ENCODE measurements at regions not wholly inside any gene's neighbourhood (a gene's known extent, or its start where the extent isn't known, plus 50 kb on each side); places are given as distances from the start of the nearest gene placed in this dataset.

DNA sequence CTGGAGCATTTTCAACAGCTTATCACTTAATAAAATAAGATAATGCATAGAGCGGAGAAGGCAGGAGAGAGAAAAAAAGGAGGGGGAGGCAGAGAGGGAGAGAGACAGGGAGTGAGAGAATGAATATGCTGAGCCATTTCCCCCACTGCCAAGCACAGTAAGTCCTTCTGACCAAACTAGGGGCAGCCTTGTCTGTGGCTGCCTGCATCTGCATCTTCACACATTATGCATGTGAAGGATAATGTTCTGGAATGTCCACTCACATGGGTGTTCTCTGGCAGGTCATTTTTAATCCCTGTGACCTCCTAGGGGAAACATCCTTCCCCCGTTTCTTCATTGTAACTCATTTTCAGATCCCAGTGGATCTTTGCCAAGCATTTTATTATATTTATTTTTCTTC, 269.3 kb downstream of the FOXA2 start:
- no peak for DNase-seq (ENCODE audit: low spot score)

DNA sequence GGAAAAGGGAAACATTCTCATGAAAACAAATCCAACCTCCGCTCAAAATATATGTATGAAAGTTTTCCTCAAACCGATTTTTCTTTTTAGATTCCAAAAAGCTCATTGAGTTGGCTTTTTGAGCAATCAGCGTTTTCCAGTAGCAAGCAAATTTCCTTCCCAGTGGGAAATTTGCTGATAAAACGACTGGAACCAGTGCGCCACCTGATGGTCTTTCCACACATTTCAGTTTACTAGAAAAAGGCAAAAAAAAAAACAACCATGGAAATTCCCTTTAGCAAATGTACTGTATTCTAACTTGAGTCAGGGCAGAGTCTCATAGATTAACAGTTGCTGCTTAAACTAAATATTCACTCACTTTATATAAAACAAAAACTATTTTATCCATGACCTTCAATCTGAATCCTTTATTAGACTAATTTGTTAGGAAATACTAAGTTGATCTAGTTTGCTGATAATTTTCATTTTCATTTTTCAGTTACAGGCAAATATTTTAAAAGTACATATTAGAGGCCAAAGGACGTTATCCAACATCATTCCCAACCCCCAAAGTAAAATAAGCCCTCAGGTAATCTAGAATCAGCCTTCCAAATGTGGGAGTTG, 271.5 kb downstream of the FOXA2 start:
- DNase-seq (ENCODE audit: low spot score) = no peak

DNA sequence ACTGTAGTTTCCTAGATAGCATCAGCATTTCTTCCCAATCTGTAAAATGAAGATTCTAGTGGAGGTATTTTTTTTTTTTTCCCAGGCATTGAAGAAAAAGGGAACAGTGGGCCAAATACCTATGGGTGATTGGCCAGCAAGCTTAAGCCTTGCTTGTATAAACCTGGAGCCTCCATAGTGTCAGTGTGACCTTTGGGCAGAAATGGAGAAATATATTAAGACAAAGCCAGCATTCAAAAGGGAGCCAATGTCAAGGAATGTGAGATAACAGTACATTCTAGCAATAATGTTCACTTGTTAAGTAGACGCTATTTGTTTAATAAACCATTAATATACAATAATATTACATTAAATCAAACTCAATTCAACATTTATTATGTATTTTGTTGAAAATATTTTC, 275.4 kb downstream of the FOXA2 start:
- DNase-seq (ENCODE audit: low spot score) = no peak

DNA sequence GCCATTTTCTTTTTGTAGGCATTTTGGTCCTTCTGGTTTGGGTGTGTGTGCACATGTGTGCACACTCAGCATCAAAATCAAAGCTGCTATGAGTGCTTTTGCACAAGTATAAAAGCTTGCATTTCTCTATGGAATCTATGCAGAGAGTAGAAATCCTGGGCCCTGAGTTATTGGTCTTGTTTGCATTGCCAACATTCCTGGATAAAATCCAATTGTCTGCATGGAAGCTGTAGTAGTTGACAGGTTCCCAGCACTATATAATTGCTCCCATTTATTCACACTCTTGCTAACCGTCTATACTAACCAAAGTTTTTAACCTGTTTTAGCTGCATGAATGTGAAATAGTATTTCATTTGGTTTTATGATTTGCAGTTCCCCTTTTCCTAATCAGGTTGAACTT, 277.0 kb downstream of the FOXA2 start:
- DNase-seq (ENCODE audit: low spot score) = no peak

DNA sequence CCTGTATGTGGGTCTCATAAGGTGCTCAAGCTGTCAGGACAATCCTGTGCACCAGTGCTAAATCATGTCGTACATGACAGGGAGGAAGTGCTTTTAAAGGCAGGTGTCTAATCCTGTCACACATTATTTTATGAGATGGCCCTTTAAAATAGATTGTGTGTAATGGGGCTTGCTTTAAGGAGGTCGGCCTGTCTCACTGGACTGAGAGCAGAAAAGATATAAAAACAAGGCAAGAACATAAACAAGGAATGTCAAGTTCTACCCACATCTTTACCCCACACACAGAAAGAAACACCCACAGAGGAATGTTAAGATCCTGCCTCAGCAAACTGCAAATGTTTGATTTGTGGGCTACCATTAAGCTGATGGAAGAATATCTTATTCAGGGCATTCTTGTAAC, 279.0 kb downstream of the FOXA2 start:
- DNase-seq (ENCODE audit: low spot score) = no peak

DNA sequence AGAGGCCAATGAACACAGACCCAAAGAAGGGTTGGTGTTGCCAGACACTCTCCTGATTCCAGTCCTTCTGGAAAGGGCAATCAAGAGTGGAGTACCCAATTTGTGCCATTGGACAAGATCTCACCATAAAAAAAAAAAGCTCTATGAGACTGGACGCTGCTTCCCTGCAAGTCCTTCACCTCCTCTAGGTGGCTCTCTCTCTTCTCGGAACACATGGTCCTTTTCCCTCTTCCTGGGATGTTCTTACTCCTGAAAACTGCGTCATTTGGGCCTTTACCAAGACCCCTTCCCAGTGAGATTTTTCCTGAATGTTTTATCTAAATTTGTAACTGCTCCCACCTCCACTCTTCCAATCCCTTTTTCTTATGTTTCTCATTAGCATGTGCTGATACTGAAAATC, 280.8 kb downstream of the FOXA2 start:
- no peak for DNase-seq (ENCODE audit: low spot score)

DNA sequence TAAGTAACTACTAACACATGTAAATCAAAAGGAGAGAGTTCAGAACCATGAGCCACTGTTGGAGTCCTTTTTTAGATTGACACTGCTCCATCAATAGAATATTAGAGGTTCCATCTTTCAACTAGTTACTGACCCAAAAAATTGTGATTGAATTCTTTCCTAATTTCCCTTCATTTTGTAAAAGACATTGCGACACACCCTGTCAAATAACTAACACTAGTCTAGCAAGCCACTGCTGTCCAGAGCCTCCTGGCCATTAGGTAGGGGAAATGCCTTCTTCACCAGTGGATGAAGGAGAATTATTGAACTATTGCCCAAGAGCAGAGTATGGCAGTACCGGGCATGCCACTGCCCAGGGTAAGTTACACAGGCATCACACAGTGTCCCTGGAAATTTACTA, 282.3 kb downstream of the FOXA2 start:
- DNase-seq (ENCODE audit: low spot score) = no peak

DNA sequence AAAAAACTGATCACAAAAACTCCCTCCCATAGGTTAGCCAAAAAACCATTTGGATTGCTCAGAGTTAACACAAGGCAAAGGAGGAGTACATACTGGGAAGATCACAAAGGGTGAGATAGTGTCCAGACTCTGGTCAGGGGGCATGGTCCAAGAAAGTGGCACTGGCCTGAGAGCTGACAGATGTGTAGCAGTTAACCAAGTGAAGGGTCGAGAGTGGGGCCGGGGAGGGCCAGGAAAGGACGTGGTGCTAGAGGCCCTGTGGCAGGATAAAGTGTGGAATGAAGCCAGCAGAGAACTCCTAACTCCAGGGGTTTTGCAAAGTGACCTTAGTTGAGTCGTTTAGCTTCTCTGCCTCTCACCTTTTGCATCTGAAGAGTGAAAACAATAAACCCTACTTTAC, 290.5 kb downstream of the FOXA2 start:
- DNase-seq (ENCODE audit: low spot score) = no peak

DNA sequence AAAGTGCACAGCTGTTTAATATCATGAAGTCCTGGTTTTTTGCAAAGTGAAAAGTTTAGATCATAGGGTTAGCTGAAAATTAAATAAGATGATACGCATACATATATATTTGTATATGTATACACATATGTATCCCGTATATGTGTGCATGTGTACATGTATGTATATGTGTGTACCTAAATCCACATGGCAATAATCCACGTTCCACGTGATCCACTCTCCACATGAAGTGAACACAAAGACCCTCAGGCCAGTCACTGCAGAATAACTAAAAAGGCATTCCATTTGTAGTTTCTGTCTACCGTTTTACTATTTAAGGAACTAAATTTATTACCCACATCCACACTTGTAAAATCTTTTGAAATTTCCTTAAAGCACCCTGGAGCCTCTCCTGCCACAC, 294.9 kb downstream of the FOXA2 start:
- DNase-seq (ENCODE audit: low spot score) = no peak

DNA sequence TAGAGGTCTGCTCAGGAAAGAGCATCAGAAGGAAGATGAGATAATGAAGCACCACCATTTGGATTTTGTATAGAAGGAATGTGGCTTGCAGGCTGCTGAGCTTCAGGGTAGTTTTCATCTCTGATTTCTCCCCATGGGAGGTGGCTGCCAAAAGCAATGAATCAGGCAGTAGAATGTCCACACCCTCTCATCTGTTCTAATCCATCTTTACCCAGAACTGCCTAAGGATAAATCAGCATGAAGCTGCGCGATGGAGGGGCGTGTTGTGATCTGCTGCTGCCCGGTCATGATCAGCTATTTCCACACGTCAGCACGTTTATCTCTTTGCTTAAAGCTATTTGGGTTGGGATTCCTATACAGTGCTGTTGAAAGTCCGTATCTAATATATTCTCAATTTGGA, 295.4 kb downstream of the FOXA2 start:
- DNase-seq (ENCODE audit: low spot score) = no peak

DNA sequence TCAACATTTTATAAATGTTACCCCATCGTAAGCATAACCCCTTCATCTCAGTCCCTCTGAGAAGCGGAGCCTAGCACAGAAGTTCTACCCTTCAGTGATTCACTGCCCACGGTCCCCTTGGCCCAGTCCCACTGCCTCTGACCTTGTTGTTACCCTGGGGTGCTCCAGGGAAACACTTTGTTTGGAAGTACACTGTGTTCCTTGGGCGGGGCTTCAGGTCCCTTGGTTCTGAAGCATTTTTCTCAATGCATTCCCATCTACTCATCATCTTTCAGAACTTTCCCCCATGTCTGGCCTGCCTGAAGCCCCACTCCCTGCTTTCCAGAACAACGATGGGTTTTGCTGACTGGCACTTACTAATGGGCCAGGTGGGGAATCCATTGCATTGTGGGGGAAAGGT, 296.2 kb downstream of the FOXA2 start:
- no peak for DNase-seq (ENCODE audit: low spot score)

DNA sequence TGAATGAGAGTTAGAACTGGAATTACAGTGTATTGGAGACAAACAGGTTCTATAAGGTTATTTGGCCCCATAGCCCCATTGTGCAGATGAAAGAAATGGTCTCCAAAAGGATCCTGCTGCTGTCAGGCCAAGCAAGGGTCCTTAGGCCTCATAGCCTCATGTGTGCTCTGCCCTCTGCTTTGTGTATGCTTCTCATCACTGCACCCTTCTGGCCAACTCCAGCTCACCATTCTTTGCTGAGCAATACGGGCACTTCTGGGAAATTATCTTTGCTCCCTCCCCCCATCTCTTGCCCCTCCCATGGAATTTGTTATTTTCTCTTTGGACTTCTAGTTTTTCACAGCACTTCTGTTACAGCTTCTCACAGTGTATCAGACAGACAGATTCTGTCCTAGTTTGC, 298.8 kb downstream of the FOXA2 start:
- no peak for DNase-seq (ENCODE audit: low spot score)

DNA sequence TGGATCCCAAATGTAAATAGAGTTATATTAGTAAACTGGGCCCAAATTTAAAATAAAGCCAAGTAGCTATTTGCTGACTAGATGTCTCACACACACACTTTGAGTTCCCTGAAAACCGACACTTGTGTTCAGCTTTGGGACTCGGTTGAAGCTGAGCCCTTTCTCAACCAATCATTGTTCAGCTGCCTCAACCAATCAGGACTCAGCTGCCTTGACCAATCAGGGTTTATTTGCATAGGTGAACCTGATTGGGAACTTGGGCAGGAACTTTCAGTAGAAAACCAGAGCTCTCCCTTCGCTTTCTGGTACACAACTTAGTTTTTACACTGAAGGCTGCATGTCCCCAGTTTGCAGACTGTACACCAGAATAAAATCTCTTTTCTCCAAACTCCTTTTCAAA, 301.7 kb downstream of the FOXA2 start:
- no peak for DNase-seq (ENCODE audit: low spot score)

DNA sequence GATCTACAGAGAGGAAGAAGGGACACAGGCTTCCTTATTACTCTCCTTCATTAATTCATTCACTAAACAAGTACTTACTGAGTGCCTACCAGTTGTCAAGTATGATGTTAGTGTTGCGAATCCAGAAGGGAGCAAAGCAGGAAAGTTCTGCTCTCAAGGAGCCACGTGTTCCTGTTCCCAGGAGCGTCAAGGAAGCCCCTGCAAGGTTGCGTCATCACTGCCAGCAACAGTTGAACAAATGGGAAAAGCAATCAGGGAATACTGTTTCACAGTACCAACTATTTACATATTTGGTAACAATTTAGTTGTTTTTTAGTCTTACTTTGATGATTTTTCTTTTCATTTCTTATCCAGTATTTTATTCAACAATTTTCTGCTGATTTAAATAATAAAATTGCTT, 310.0 kb downstream of the FOXA2 start:
- DNase-seq (ENCODE audit: low spot score) = no peak

DNA sequence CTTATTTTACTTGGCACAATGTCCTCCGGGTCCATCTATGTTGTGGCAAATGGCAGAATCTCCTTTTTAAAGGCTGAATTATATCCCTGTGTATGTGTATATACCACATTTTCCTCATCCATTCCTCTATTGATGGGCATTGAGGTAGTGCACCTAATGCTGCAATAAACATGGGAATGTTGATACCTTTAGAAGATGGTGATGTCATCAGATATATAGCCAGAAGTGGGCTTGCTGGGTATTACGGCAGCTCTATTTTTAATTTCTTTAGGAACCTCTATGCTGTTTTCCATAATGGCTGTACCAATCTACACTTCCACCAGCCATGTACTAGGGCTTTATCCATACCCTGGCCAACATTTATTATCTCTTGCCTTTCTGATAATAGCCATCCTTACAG, 315.7 kb downstream of the FOXA2 start:
- no peak for DNase-seq (ENCODE audit: low spot score)

DNA sequence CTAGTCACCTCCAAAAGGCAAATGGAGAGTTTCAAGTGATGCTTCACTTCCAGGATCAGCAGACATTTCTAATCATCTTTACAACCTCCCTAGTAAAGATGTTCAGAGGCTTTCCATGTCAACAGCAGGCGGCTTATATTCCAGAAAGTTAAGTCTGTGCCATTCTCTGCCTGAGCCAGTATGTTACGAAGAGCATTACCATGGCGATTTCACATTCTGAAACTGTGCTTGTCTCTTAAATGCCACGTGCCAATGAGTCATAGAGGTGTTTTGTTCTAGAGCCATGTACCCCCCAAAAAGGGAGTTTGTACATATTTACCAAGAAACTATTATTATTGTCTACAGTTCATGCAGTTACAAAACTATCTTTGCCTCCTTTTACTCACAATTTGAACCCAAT, 319.5 kb downstream of the FOXA2 start:
- DNase-seq (ENCODE audit: low spot score) = no peak

DNA sequence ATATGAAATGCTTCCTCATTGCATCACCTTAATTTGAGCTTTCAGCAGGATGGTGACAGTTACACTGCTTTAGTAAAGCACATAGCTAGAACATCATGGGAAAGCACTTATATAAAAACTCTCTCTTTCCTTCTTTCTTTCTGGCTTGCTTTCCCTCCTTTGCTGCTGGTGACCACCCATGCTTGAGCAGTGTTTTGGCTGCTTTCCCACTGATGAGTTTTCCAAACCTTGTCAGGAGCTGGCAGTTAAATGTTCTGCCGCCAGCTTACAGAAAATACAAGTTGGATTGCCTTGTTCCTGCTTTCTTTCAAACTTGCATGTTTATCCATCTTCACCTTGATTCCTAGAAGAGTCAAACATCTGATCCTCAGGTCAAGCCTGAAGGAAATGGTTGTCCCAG, 323.9 kb downstream of the FOXA2 start:
- no peak for DNase-seq (ENCODE audit: low spot score)

DNA sequence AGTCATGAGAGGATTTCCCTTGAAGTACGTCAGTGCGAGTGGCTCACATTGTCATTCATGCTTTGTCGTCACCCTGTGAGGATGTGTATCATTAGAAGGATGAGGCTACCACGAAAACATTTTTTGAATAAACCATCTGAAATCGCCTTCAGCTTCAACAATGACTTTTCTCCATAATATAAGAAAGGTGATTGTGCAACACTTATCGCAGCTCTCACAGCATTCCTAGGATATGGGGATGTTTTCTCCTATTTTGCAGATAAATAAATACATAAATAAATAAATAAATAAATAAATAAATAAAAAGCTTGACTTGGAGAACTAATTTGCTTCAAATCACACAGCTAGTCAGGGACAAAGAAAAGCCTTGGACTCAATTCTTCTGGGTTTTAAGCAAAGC, 326.5 kb downstream of the FOXA2 start:
- no peak for DNase-seq (ENCODE audit: low spot score)

DNA sequence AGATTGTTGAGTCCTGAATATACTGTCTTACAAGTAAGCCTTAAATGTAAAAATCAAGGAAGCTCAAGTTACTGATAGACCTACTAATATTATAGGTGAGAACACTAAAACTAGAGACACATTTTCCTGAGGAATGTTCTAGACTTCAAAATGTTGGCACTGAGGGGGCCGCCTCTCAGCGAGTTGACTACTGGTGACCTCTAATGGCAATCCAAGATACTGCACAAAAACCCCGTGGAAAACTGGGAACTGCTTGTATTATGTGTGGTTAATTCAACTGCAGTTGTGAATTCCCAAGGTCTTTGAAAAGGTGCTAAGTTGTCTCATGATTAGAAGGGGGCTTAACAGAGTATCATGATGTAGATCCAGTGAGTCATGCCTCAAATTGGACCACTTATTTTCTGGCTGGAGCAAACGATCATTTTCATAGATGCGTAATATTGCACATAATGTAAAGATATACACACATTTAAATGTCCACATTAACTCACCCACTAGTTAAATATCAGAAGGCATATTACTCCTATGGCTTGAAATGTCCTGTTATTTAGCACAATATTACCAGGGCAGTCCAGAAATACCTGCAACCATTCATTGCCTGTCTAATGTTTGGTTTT, 336.2 kb downstream of the FOXA2 start:
- DNase-seq (ENCODE audit: low spot score) = no peak

DNA sequence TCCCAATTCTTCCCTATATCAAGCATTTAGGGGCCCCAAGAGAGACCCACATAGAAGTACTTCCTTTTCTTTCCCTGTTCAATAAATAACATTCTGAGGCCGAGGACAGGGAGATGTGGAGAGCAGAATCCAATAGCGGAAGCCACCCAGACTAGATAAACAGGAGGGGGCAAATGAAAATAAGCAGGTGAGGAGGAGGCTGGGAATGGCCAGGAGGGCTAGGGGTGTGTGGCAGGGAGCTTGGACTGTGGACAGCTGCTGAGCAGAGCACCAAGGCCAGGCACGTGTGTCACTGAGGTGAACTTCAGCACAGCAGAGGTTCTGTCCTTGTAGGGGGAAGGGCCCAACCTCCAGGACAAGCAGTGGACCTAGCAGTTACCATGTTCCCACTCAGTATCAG, 339.2 kb downstream of the FOXA2 start:
- DNase-seq (ENCODE audit: low spot score) = no peak

DNA sequence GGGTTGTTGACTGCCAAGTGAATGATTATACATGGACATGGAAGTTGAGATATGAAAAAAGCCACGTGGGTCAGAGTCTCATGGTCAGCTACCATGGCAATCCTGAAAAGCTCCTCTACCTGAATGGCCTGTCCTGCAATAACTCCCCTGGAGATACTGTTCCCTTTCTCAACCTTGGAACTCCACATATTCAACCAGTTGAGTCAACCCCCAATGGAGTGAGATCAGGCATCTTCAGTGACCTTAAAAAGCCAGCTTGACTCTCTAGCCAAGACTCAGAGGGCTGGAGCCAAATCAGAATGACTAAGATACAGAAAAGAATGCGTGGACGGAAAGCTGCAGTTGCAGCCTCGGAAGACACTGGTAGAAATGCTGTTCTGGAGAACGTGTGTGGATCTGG, 341.3 kb downstream of the FOXA2 start:
- no peak for DNase-seq (ENCODE audit: low spot score)

DNA sequence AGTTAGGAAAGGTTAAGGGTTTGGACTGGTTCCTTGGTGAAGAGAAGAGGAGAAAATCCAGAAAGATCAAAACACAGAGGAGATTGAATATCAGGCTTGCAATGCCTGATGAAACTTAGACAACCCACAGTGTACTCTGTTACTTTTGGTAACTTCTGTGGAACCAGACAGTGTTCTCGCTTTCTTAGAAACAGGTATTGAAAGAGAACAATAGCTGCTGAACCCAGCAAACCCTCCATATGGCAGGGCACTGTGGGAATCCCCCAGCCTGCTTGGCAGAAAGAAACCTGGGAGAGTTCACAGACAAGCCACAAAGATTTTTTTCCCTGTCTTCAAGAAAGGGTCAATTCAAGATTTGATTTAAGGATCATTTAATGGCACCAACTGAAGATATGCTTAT, 342.8 kb downstream of the FOXA2 start:
- no peak for DNase-seq (ENCODE audit: low spot score)

DNA sequence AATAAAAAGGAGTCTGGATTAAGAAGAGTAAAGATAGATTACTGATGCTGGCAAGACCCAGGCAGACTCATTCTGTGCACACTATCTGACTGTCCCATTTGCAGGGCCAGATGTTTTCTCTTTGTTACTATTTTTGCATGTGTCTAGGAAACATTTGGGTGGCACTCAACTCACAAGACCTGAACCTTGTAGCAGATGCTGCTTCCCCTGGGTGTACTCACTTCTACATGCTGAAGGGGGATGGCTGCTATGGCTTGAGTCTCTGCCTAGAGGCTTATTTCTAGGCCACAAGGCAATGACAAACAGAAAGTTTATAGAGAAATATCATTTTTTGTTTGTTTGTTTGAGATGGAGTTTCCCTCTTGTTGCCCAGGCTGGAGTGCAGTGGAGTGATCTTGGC, 351.4 kb downstream of the FOXA2 start:
- DNase-seq (ENCODE audit: low spot score) = no peak

DNA sequence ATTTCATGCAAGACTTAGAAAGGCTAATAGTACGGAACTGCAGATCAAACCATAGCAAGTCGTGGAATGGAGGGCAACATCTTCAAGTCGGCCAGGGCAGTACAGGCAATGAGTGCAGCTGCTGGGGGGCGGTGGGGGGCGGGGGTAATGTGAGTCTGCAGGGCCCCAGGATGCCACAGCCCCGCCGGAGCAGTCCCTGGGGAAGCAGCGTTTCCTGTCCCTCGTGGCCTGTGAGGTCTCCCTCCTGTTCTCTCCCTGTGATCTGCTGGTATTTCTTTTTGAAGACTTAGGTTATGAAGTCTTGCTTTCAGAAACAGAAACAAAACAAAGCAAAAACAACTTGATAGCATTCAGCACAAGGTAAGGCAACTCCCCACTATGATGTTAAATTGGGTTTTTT, 351.9 kb downstream of the FOXA2 start:
- DNase-seq (ENCODE audit: low spot score) = no peak
